Esophagus muscularis mucosa (tissue), 3 donors: ENCODE measurements at regions not wholly inside any gene's neighbourhood (a gene's known extent, or its start where the extent isn't known, plus 50 kb on each side); places are given as distances from the start of the nearest gene placed in this dataset.

ENCODE experiments used
- POLR2A ChIP-seq: fragments of 450-650 bp; IDR thresholded peaks from one replicate; pipeline ENCODE4 v1.6.1; 2017; ENCODE audit warnings: antibody characterized with exemption, moderate library complexity, mild to moderate bottlenecking, low read depth
- TF ChIP-seq, protein P1 (sequence below), 3 experiments: fragments of 200-600 bp in 2 of 3; fragments of 450-650 bp in 1 of 3; sonication (generic) in 2 of 3; IDR thresholded peaks; one replicate each; pipeline ENCODE4 v1.5.1; 2017 to 2019; ENCODE audit warnings: antibody characterized with exemption in 3 of 3, mild to moderate bottlenecking in 2 of 3, moderate library complexity in 1 of 3

DNA sequence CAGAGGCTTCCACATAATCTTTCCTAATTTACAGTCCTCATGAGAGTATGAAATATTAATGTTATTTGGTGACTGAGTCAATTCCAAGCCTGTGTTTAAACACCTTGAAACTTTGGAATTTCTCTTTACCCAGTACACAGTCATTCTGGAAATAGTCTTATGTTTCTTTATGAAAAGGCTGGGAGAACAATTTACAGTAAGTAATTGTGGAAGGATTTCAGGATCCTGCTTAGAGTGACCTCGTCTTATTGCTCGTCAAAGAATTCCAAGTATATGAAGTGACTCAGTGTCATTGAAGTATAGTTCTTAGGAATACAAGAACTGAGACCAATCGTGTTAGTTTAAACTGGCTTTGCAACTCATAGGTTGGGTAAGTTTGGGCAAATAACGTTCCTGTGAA lies 634.2 kb downstream of the SLC16A7 start:
- TF ChIP-seq POLR2A: no peak
- TF ChIP-seq, protein P1, sequence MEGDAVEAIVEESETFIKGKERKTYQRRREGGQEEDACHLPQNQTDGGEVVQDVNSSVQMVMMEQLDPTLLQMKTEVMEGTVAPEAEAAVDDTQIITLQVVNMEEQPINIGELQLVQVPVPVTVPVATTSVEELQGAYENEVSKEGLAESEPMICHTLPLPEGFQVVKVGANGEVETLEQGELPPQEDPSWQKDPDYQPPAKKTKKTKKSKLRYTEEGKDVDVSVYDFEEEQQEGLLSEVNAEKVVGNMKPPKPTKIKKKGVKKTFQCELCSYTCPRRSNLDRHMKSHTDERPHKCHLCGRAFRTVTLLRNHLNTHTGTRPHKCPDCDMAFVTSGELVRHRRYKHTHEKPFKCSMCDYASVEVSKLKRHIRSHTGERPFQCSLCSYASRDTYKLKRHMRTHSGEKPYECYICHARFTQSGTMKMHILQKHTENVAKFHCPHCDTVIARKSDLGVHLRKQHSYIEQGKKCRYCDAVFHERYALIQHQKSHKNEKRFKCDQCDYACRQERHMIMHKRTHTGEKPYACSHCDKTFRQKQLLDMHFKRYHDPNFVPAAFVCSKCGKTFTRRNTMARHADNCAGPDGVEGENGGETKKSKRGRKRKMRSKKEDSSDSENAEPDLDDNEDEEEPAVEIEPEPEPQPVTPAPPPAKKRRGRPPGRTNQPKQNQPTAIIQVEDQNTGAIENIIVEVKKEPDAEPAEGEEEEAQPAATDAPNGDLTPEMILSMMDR (IDR thresholded peaks at IDR 0.05): no peak
